K562 (cell line): ENCODE measurements at regions not wholly inside any gene's neighbourhood (a gene's known extent, or its start where the extent isn't known, plus 50 kb on each side); places are given as distances from the start of the nearest gene placed in this dataset.

Source experiments
- ATAC-seq: fragments of 200-7000 bp; cut with Tn5 transposase; 3 replicates; pipeline ENCODE4 v1.9.1; 2020; ENCODE audit warnings: moderate library complexity
- BruUV-seq: library from RNA; stranded (reverse); fragments of 400-500 nt; replicated peaks from 2 replicates; lab custom pipeline; 2021; lab: Mats Ljungman, UMichigan
- CTCF ChIA-PET: fragments of 300-600 bp; formaldehyde crosslinking; extraction: SDS; loops from one replicate; lab custom pipeline; 2021; ENCODE audit warnings: low intra/inter-chr PET ratio; lab: Yijun Ruan, JAX
- POLR2A ChIA-PET: fragments of 300-600, 350-650 bp; sonication (Branson Sonifier 250); formaldehyde crosslinking; extraction: SDS; loops from one replicate; lab custom pipeline; 2021; ENCODE audit warnings: antibody characterized with exemption, inconsistent platforms; lab: Yijun Ruan, JAX
- DNase-seq, 4 experiments: peaks; one replicate each; pipeline versions ENCODE4 v3.0.0 to v3.0.0-alpha.2; 2011 to 2018; ENCODE audit warnings: low spot score in 3 of 4, mixed read lengths in 3 of 4; ENCODE audit errors: extremely low read depth in 1 of 4
- FAIRE-seq: peaks from 2 replicates; lab custom pipeline; 2011; peaks lifted over from hg19 to GRCh38; lab: Jason Lieb, UNC
- H2AFZ ChIP-seq: 2 replicates; pipeline ENCODE4 v1.6.0; 2011; ENCODE audit warnings: low read depth, low read length, control low read depth, inconsistent platforms
- H3K27ac ChIP-seq: fragments of 200-600 bp; 3 replicates; pipeline ENCODE4 v1.8.0; 2011; ENCODE audit warnings: low read depth, mild to moderate bottlenecking, control low read depth, inconsistent platforms, low read length, moderate library complexity, mixed read lengths; ENCODE audit errors: extremely low read depth
- H3K27me3 ChIP-seq, 2 experiments: fragments of 300-600 bp in 1 of 2; 2 replicates in 1 of 2; 3 replicates in 1 of 2; pipeline versions ENCODE4 v1.6.0 to v1.8.0; 2011; ENCODE audit warnings: inconsistent platforms in 2 of 2, low read length in 2 of 2, mild to moderate bottlenecking in 1 of 2, mixed read lengths in 1 of 2, moderate library complexity in 1 of 2; ENCODE audit not compliant: control insufficient read depth in 2 of 2, insufficient read depth in 2 of 2
- H3K36me3 ChIP-seq: fragments of 300-600 bp; 3 replicates; pipeline ENCODE4 v1.8.0; 2011; ENCODE audit warnings: mild to moderate bottlenecking, low read length, inconsistent platforms; ENCODE audit not compliant: control insufficient read depth, insufficient read depth
- H3K4me1 ChIP-seq, 2 experiments: fragments of 200-600 bp in 1 of 2; replicated peaks in 1 of 2; 2 replicates in 1 of 2; 3 replicates in 1 of 2; pipeline versions ENCODE4 v1.5.1 to v1.8.0; 2011; ENCODE audit warnings: inconsistent platforms in 2 of 2, low read length in 2 of 2, mild to moderate bottlenecking in 1 of 2, mixed read lengths in 1 of 2, moderate library complexity in 1 of 2; ENCODE audit not compliant: control insufficient read depth in 2 of 2, insufficient read depth in 2 of 2
- H3K4me2 ChIP-seq: 2 replicates; pipeline ENCODE4 v1.6.1; 2011; ENCODE audit warnings: low read length, control low read depth, inconsistent platforms, mixed read lengths; ENCODE audit not compliant: insufficient read depth
- H3K4me3 ChIP-seq: fragments of 200-600 bp; sonication (generic), shearing (Covaris generic); 2 replicates; pipeline ENCODE4 v1.5.1; 2016; ENCODE audit warnings: control low read depth, inconsistent platforms
- H3K79me2 ChIP-seq: fragments of 200-600 bp; 3 replicates; pipeline ENCODE4 v1.8.0; 2011; ENCODE audit warnings: low read length, inconsistent platforms; ENCODE audit not compliant: control insufficient read depth, insufficient read depth
- H3K9ac ChIP-seq, 2 experiments: 2 replicates each; pipeline versions ENCODE4 v1.6.0 to v1.6.1; 2011; ENCODE audit warnings: low read depth in 2 of 2, low read length in 2 of 2, control low read depth in 1 of 2, inconsistent platforms in 1 of 2, mild to moderate bottlenecking in 1 of 2, mixed read lengths in 1 of 2; ENCODE audit not compliant: insufficient read depth in 1 of 2
- H3K9me1 ChIP-seq: one replicate; pipeline ENCODE4 v1.6.0; 2011; ENCODE audit warnings: inconsistent platforms, mild to moderate bottlenecking, low read length, moderate library complexity; ENCODE audit not compliant: control insufficient read depth, insufficient read depth
- H3K9me3 ChIP-seq: replicated peaks from 2 replicates; pipeline ENCODE4 v1.5.1; 2011; ENCODE audit warnings: low read depth, low read length, inconsistent platforms; ENCODE audit not compliant: control insufficient read depth, insufficient read depth
- H4K20me1 ChIP-seq: replicated peaks from 2 replicates; pipeline ENCODE4 v1.6.1; 2011; ENCODE audit warnings: low read length, inconsistent platforms, mixed read lengths; ENCODE audit not compliant: control insufficient read depth, insufficient read depth
- BRF1 ChIP-seq: IDR thresholded peaks from 3 replicates; pipeline ENCODE4 v1.6.1; 2011; ENCODE audit warnings: borderline replicate concordance, mild to moderate bottlenecking; ENCODE audit not compliant: insufficient read length; ENCODE audit errors: extremely low read depth
- CHCHD3 ChIP-seq: fragments of 250-450 bp; sonication (Bioruptor Pico); IDR thresholded peaks from 2 replicates; pipeline ENCODE4 v2.1.2; 2022; ENCODE audit warnings: mild to moderate bottlenecking
- DACH1 ChIP-seq: fragments of 450-650 bp; IDR thresholded peaks from 2 replicates; pipeline ENCODE4 v1.6.1; 2018; ENCODE audit not compliant: partially characterized antibody
- RBM34 ChIP-seq: fragments of 200-400 bp; formaldehyde crosslinking; IDR thresholded peaks from 2 replicates; pipeline ENCODE4 v1.6.1; 2018; ENCODE audit warnings: low read length, borderline replicate concordance; ENCODE audit not compliant: insufficient read depth
- RFX1 ChIP-seq: fragments of 450-650 bp; IDR thresholded peaks from 2 replicates; pipeline ENCODE4 v1.6.1; 2016; ENCODE audit warnings: mild to moderate bottlenecking, moderate library complexity
- STAT5B ChIP-seq: fragments of 250-450 bp; sonication (Bioruptor Pico); IDR thresholded peaks from 2 replicates; pipeline ENCODE4 v1.8.0; 2021; ENCODE audit warnings: mild to moderate bottlenecking, inconsistent platforms
- ZBED1 ChIP-seq: IDR thresholded peaks from 2 replicates; pipeline ENCODE4 v1.6.1; 2014
- ZFPM2 ChIP-seq: fragments of 250-450 bp; sonication (Bioruptor Pico); IDR thresholded peaks from 2 replicates; pipeline ENCODE4 v1.5.1; 2022; ENCODE audit warnings: mild to moderate bottlenecking
- ZNF121 ChIP-seq: sonication (generic); formaldehyde crosslinking; conservative IDR thresholded peaks from 2 replicates; pipeline ENCODE4 v1.8.0; 2022; ENCODE audit warnings: missing genetic modification reagents
- ZNF785 ChIP-seq: fragments of 250-450 bp; sonication (Bioruptor Pico); IDR thresholded peaks from 2 replicates; pipeline ENCODE4 v1.4.0; 2020; ENCODE audit warnings: mild to moderate bottlenecking
- WGBS: fragments of 100-300 bp; shearing (Covaris generic); methylation state at CpG from one replicate; pipeline ENCODE4 v1.1.6; 2016; ENCODE audit warnings: low coverage, mixed read lengths; ENCODE audit not compliant: insufficient coverage; ENCODE audit errors: missing lambda C conversion rate; 5-methylcytosine and 5-hydroxymethylcytosine counted together
- in situ Hi-C: fragments of 300-500 bp; cut with MboI; formaldehyde crosslinking; loops from 4 replicates; pipeline ENCODE4 v1.15.0; 2018; ENCODE audit warnings: inconsistent platforms, mixed read lengths
- intact Hi-C: fragments of 100-400 bp; cut with micrococcal nuclease; formaldehyde crosslinking; loops from 2 replicates; pipeline ENCODE4 v1.14.2; 2022
- TF ChIP-seq, protein P1 (sequence below): fragments of 450-650 bp; IDR thresholded peaks from 2 replicates; pipeline ENCODE4 v1.6.1; 2014; ENCODE audit warnings: low read depth, mild to moderate bottlenecking, moderate library complexity, borderline replicate concordance
- TF ChIP-seq, protein P2 (sequence below), 2 experiments: fragments of 450-650 bp; IDR thresholded peaks; 2 replicates each; pipeline ENCODE4 v1.6.1; 2016
- TF ChIP-seq, protein P3 (sequence below): fragments of 250-450 bp; sonication (Bioruptor Pico); IDR thresholded peaks from 2 replicates; pipeline ENCODE4 v1.4.0; 2020; ENCODE audit warnings: mild to moderate bottlenecking, moderate library complexity, borderline replicate concordance

DNA sequence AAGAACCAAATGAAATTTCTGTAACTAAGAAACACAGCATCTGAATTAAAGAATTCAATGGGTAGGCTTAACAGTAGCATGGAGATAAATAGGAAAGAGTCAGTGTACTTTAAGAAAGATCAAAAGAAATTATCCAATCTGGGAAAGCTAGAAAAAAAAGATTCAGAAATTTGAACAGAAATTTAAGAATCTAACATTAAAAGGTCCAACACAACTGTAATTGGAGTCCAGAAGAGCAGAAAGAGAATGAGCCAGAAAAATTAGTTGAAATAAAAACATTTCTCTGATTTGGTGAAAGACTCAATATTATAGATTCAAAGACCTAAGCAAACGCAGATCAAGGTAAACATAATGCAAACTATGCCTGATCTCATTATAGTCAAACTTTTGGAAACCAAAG, 187.1 kb downstream of the C3orf38 start:
- H3K9me1 ChIP-seq, result no peaks in the 10 kb centered on the region
- no peak overlapping the region for H3K4me3 ChIP-seq
- ChIA-PET CTCF (no interaction called here), POLR2A (no interaction called here)
- DNase-seq (no peak), ATAC-seq (no peak), FAIRE-seq (no peak)
- no peak overlapping the region for H2AFZ ChIP-seq
- no peak overlapping the region for H3K9ac ChIP-seq
- H3K27ac ChIP-seq, result no peak overlapping the region
- no peaks in the 10 kb centered on the region for H4K20me1 ChIP-seq
- intact Hi-C loops (no loop called here), in situ Hi-C loops (no loop called here)
- no peaks in the 10 kb centered on the region for H3K27me3 ChIP-seq
- H3K9me3 ChIP-seq, result no peaks in the 10 kb centered on the region
- WGBS, result 0% methylated on average over 1 of the region's 1 CpG
- TF ChIP-seq STAT5B, result no peak
- TF ChIP-seq, protein P1, sequence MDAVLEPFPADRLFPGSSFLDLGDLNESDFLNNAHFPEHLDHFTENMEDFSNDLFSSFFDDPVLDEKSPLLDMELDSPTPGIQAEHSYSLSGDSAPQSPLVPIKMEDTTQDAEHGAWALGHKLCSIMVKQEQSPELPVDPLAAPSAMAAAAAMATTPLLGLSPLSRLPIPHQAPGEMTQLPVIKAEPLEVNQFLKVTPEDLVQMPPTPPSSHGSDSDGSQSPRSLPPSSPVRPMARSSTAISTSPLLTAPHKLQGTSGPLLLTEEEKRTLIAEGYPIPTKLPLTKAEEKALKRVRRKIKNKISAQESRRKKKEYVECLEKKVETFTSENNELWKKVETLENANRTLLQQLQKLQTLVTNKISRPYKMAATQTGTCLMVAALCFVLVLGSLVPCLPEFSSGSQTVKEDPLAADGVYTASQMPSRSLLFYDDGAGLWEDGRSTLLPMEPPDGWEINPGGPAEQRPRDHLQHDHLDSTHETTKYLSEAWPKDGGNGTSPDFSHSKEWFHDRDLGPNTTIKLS, result no peak
- TF ChIP-seq CHCHD3 (CRISPR knock-in tag), result no peak
- no peak for TF ChIP-seq ZNF785 (CRISPR knock-in tag)
- TF ChIP-seq, protein P2, sequence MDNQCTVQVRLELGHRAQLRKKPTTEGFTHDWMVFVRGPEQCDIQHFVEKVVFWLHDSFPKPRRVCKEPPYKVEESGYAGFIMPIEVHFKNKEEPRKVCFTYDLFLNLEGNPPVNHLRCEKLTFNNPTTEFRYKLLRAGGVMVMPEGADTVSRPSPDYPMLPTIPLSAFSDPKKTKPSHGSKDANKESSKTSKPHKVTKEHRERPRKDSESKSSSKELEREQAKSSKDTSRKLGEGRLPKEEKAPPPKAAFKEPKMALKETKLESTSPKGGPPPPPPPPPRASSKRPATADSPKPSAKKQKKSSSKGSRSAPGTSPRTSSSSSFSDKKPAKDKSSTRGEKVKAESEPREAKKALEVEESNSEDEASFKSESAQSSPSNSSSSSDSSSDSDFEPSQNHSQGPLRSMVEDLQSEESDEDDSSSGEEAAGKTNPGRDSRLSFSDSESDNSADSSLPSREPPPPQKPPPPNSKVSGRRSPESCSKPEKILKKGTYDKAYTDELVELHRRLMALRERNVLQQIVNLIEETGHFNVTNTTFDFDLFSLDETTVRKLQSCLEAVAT (IDR thresholded peaks at IDR 0.05), result no peak
- TF ChIP-seq RFX1, result no peak
- no peak for TF ChIP-seq BRF1
- TF ChIP-seq ZBED1, result no peak
- TF ChIP-seq, protein P3, sequence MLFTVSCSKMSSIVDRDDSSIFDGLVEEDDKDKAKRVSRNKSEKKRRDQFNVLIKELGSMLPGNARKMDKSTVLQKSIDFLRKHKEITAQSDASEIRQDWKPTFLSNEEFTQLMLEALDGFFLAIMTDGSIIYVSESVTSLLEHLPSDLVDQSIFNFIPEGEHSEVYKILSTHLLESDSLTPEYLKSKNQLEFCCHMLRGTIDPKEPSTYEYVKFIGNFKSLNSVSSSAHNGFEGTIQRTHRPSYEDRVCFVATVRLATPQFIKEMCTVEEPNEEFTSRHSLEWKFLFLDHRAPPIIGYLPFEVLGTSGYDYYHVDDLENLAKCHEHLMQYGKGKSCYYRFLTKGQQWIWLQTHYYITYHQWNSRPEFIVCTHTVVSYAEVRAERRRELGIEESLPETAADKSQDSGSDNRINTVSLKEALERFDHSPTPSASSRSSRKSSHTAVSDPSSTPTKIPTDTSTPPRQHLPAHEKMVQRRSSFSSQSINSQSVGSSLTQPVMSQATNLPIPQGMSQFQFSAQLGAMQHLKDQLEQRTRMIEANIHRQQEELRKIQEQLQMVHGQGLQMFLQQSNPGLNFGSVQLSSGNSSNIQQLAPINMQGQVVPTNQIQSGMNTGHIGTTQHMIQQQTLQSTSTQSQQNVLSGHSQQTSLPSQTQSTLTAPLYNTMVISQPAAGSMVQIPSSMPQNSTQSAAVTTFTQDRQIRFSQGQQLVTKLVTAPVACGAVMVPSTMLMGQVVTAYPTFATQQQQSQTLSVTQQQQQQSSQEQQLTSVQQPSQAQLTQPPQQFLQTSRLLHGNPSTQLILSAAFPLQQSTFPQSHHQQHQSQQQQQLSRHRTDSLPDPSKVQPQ, result no peak
- TF ChIP-seq ZNF121 (CRISPR knock-in tag), result no peak
- no peak for TF ChIP-seq RBM34
- no peak for TF ChIP-seq ZFPM2 (CRISPR knock-in tag)
- TF ChIP-seq DACH1, result no peak
- no TSS peak for BruUV-seq
- H3K36me3 ChIP-seq, result no peaks in the 10 kb centered on the region
- no peak overlapping the region for H3K4me2 ChIP-seq
- H3K79me2 ChIP-seq, result no peaks in the 10 kb centered on the region
- no peaks in the 10 kb centered on the region for H3K4me1 ChIP-seq
